Body of pancreas (tissue), 4 donors: ENCODE measurements at regions not wholly inside any gene's neighbourhood (a gene's known extent, or its start where the extent isn't known, plus 50 kb on each side); places are given as distances from the start of the nearest gene placed in this dataset.
A peak's percentile ranks its signal among the peaks of the same experiment; 100 is the strongest.

ENCODE experiments used
- ATAC-seq: fragments of 150-250 bp; one replicate; pipeline ENCODE4 v1.9.1; 2016
- DNase-seq, 4 donors: peaks; one replicate each; pipeline ENCODE4 v3.0.0-alpha.2; 2019
- H3K27ac ChIP-seq, 4 donors: fragments of 200-600 bp; sonication (generic); 1 replicate in 3 of 4; 2 replicates in 1 of 4; pipeline versions ENCODE4 v1.5.1 to v1.6.1; 2016 to 2019; ENCODE audit warnings: mild to moderate bottlenecking in 1 of 4, mixed read lengths in 1 of 4, moderate library complexity in 1 of 4
- H3K27me3 ChIP-seq, 2 donors: fragments of 200-600 bp; sonication (generic); one replicate each; pipeline ENCODE4 v1.6.0; 2016; ENCODE audit warnings: mild to moderate bottlenecking in 1 of 2
- H3K36me3 ChIP-seq, 2 donors: fragments of 200-600 bp; sonication (generic); replicated peaks in 1 of 2; 2 replicates each; pipeline ENCODE4 v1.5.1; 2016; ENCODE audit warnings: low read depth in 2 of 2; ENCODE audit not compliant: insufficient read depth in 1 of 2
- H3K4me1 ChIP-seq: fragments of 200-600 bp; sonication (generic); one replicate; pipeline ENCODE4 v1.6.0; 2016
- H3K4me3 ChIP-seq, 2 donors: fragments of 200-600 bp; sonication (generic); 1 replicate in 1 of 2; 2 replicates in 1 of 2; pipeline ENCODE4 v1.5.1; 2016 to 2019
- H3K9me3 ChIP-seq, 3 donors: fragments of 200-600 bp; sonication (generic); 1 replicate in 2 of 3; 2 replicates in 1 of 3; pipeline ENCODE4 v1.5.1; 2016
- POLR2A ChIP-seq, 3 donors: fragments of 450-650 bp; IDR thresholded peaks; one replicate each; pipeline ENCODE4 v1.6.1; 2016; ENCODE audit warnings: antibody characterized with exemption in 3 of 3, mild to moderate bottlenecking in 2 of 3
- WGBS, 2 donors: methylation state at CpG; one replicate each; pipeline ENCODE4 v1.1.5; 2017; 5-methylcytosine and 5-hydroxymethylcytosine counted together
- intact Hi-C: fragments of 100-400 bp; cut with DNase I; formaldehyde crosslinking; loops from one replicate; pipeline ENCODE4 v1.15.1; 2023
- TF ChIP-seq, protein P1 (sequence below), 7 experiments: fragments of 450-650 bp in 4 of 7; fragments of 200-600 bp in 3 of 7; sonication (generic) in 3 of 7; IDR thresholded peaks; one replicate each; pipeline ENCODE4 v1.5.1; 2016 to 2019; ENCODE audit warnings: antibody characterized with exemption in 7 of 7

DNA sequence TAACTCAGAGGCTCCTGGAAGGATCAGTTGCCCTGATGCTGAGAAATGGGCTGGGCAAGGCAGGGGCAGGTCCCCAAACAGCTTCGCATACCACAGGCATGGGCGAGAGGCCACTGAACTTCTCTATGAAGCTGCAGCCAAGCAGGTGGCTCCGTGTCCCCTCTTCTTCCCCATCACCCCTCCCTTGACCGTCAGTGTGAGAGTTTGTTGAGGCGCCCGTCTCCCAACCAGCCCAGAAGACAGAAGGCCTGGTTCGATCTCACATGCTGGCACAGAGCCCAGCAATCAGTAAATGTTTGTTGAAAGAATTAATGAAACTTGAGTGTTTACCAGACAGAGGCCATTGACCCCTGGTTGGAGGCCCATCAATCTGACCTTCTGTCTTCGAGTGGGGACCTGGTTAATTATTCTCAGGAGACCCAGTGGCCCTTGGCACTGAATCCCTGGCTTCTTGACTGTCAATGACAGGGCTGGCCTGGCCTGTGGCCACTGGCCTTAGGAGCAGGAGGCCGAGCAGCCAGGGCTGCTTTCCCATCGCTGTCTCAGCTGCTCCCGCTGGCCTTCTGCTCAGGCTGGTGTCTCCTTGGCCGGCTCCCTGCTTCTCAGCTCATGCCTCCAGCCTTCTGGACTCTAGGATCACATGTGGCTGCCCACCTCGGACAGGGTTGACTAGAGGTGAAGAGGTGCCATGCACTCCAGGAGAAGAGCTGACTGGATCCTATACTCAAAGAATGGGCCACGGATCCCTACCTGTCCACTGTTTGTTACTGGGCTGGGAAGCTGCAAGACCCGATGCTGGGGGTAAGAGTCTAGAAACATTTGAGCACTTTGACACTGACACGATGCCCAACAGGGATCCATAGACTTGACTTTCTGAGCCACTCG is 113.4 kb downstream of the ASB7 start:
- intact Hi-C loops = loop anchor here (10.0 kb wide), 1 partner anchor 159 kb away; the partner anchor contains the start of gene ALDH1A3
- no peaks in the 10 kb centered on the region for H3K9me3 ChIP-seq
- peak overlapping the region; percentile 39 to 86 (median 78) for H3K27ac ChIP-seq
- 44 to 51% methylated on average over 11 to 17 of the region's 17 CpGs for WGBS, 2 donors
- H3K27me3 ChIP-seq = no peaks in the 10 kb centered on the region
- no peaks in the 10 kb centered on the region for H3K36me3 ChIP-seq
- TF ChIP-seq POLR2A (IDR thresholded peaks at IDR 0.05) = peak in 2 of 3 donors; percentile 16 to 41
- TF ChIP-seq, protein P1, sequence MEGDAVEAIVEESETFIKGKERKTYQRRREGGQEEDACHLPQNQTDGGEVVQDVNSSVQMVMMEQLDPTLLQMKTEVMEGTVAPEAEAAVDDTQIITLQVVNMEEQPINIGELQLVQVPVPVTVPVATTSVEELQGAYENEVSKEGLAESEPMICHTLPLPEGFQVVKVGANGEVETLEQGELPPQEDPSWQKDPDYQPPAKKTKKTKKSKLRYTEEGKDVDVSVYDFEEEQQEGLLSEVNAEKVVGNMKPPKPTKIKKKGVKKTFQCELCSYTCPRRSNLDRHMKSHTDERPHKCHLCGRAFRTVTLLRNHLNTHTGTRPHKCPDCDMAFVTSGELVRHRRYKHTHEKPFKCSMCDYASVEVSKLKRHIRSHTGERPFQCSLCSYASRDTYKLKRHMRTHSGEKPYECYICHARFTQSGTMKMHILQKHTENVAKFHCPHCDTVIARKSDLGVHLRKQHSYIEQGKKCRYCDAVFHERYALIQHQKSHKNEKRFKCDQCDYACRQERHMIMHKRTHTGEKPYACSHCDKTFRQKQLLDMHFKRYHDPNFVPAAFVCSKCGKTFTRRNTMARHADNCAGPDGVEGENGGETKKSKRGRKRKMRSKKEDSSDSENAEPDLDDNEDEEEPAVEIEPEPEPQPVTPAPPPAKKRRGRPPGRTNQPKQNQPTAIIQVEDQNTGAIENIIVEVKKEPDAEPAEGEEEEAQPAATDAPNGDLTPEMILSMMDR (IDR thresholded peaks at IDR 0.05) = no peak
- DNase-seq = peak; percentile 64 to 80 (median 78)
- H3K4me3 ChIP-seq = no peak overlapping the region
- H3K4me1 ChIP-seq = peaks cover 72% of the 10 kb centered on the region
- peak; percentile 75 for ATAC-seq

DNA sequence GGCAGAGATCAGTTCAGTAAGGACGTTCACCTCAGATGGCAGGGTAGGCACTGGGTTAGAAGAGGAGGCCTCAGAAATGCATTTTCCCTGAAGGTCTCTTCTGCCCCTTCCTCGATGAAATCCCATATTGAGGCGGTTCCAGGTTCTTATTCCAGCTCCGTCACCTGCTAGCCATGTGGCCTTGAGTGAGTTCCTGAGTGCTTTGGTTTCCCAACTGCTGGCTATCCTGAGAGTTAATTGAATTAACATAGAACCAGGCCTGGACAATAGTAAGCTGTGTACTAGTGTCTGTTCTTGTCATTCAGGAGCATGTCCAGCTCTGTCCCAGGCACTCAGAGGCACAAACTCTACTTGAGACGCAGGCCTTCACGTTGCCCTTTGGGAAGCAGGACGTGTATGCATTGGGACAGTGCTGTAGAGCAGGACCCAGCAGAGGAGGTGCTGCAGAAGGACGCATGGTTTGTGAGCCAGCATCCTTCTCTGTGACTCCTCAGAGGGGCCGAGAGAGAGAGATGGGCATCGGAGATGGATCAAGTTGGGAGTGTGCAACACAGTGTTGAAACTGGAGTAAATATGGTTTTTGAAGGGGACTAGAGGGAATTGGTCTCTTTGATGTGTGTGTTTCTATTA is 114.2 kb downstream of the ASB7 start:
- ATAC-seq (no peak), DNase-seq (no peak)
- intact Hi-C loops = loop anchor here (10.0 kb wide), 1 partner anchor 158 kb away; the partner anchor contains the start of gene ALDH1A3
- Histone ChIP-seq H3K27ac (peak overlapping the region; percentile 39 to 86 (median 78)), H3K36me3 (no peaks in the 10 kb centered on the region), H3K27me3 (no peaks in the 10 kb centered on the region), H3K4me1 (peaks cover 78% of the 10 kb centered on the region), H3K9me3 (no peaks in the 10 kb centered on the region), H3K4me3 (no peak overlapping the region)
- TF ChIP-seq, protein P1 (IDR thresholded peaks at IDR 0.05) = no peak
- TF ChIP-seq POLR2A (IDR thresholded peaks at IDR 0.05) = no peak
- WGBS, 2 donors = 77 to 79% methylated on average over 10 of the region's 10 CpGs

DNA sequence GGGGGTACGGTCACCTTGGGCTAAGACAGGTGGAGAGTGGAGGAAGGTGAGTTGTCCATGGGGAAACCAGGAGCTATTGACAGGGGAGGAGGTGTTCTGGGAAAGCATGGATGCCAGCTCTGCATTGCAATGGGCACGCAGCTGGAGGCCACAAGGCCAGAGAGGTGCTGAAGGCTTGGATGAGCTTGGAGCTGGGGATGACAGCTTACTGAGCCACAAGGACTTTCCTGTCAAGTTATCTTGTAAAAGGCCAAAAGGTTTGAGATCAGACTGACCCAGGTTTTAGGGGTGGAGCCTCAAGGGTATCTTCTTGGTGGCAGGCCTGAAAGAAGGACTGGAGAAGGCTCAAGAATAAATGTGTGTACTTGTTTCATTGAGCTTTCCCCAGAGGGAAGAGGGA is 115.2 kb downstream of the ASB7 start:
- no peak for ATAC-seq
- DNase-seq = no peak
- intact Hi-C loops = loop anchor here (10.0 kb wide), 1 partner anchor 157 kb away; the partner anchor contains the start of gene ALDH1A3

DNA sequence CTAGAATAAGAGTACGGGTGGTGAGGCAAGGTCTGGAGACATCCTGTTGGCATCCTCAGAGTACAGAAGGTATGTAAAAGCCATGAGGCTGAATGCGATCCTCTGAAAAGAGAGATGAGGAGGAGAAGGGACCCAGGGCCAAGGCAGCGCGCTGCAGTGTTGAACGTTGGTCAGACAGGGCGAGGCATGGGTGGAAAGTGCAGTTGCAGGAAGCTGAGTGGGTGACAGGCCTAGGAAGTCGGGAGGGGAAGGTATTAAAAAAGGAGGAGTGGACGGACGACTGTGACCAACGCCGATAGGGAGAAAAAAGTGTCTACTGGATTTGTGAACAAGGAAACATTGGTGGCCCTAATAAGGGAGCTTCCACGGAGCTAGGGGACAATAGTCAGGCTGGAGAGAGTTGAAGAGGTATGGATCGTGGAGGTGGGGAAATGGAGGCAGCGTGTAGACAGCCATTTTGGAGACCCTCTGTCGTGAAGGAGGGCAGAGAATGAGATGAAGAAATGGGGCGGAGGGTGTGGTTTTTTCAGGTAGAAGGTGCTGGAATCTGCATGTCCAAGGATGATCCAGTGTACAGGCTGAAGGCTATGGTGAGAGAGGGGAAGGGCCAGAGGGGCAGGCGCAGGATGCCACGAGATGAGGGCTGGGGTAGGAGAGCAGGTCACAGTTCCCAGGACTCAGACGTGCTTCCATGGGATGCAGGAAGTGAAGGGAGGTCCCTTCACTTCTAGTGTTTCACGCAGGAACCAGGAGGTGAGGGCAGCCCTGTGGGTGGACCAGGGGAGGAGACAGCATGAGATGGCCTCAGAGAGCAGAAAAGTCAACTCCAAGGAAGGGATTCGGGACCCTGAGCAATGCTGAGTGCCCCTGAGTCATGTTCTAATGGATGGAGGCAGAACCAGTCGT is 115.9 kb downstream of the ASB7 start:
- no peak for ATAC-seq
- Histone ChIP-seq H3K36me3 (no peaks in the 10 kb centered on the region), H3K27me3 (no peaks in the 10 kb centered on the region), H3K9me3 (no peaks in the 10 kb centered on the region), H3K4me1 (peaks cover 78% of the 10 kb centered on the region), H3K27ac (peak overlapping the region in 2 of 4 donors; percentile 8 to 30), H3K4me3 (no peak overlapping the region)
- 83 to 91% methylated on average over 21 to 22 of the region's 22 CpGs for WGBS, 2 donors
- TF ChIP-seq, protein P1 (IDR thresholded peaks at IDR 0.05) = no peak
- TF ChIP-seq POLR2A (IDR thresholded peaks at IDR 0.05) = no peak
- DNase-seq = no peak
- intact Hi-C loops = loop anchor here (10.0 kb wide), 1 partner anchor 156 kb away; the partner anchor contains the start of gene ALDH1A3

More for the DNA sequence above, 115.2 kb downstream of the ASB7 start:
- Histone ChIP-seq H3K4me3 (no peak overlapping the region), H3K36me3 (no peaks in the 10 kb centered on the region), H3K27me3 (no peaks in the 10 kb centered on the region), H3K27ac (peak overlapping the region in 2 of 4 donors; percentile 8 to 79), H3K4me1 (peaks cover 78% of the 10 kb centered on the region), H3K9me3 (no peaks in the 10 kb centered on the region)
- TF ChIP-seq, protein P1 (IDR thresholded peaks at IDR 0.05) = no peak
- no peak for TF ChIP-seq POLR2A (IDR thresholded peaks at IDR 0.05)
- 94 to 100% methylated on average over 2 of the region's 2 CpGs for WGBS, 2 donors
